Mesenchymal stem cell (in vitro differentiated cells and primary cell): ENCODE measurements at regions not wholly inside any gene's neighbourhood (a gene's known extent, or its start where the extent isn't known, plus 50 kb on each side); places are given as distances from the start of the nearest gene placed in this dataset.
"Not testable (repeated sequence)": the region's sequence is repeated elsewhere in the genome, so short reads cannot be mapped to it uniquely, and the experiment has no call there.

ENCODE experiments used
- DNase-seq: peaks from one replicate; pipeline ENCODE4 v3.0.0-alpha.2; 2013
- H2AFZ ChIP-seq: one replicate; pipeline ENCODE4 v1.6.1; 2013; ENCODE audit warnings: low read depth, mild to moderate bottlenecking, control low read depth, inconsistent platforms, low read length, moderate library complexity
- H2AK5ac ChIP-seq: 2 replicates; pipeline ENCODE4 v1.6.1; 2013; ENCODE audit warnings: low read length, moderate library complexity, mild to moderate bottlenecking, inconsistent platforms; ENCODE audit not compliant: severe bottlenecking
- H2BK120ac ChIP-seq: one replicate; pipeline ENCODE4 v1.6.1; 2013; ENCODE audit warnings: low read depth, mild to moderate bottlenecking, inconsistent platforms, low read length, moderate library complexity
- H2BK12ac ChIP-seq, 2 experiments: one replicate each; pipeline ENCODE4 v1.6.1; 2013; ENCODE audit warnings: inconsistent platforms in 2 of 2, low read length in 2 of 2, mild to moderate bottlenecking in 2 of 2, moderate library complexity in 2 of 2, control low read depth in 1 of 2
- H2BK15ac ChIP-seq: one replicate; pipeline ENCODE4 v1.6.1; 2013; ENCODE audit warnings: mild to moderate bottlenecking, low read depth, inconsistent platforms; ENCODE audit not compliant: poor library complexity, severe bottlenecking
- H2BK5ac ChIP-seq: 2 replicates; pipeline ENCODE4 v1.6.1; 2013; ENCODE audit warnings: low read depth, mild to moderate bottlenecking, low read length, control low read depth, inconsistent platforms; ENCODE audit not compliant: poor library complexity, severe bottlenecking
- H3K14ac ChIP-seq, 2 experiments: one replicate each; pipeline ENCODE4 v1.6.1; 2013; ENCODE audit warnings: inconsistent platforms in 2 of 2, low read length in 2 of 2, control low read depth in 1 of 2, mild to moderate bottlenecking in 1 of 2, moderate library complexity in 1 of 2
- H3K18ac ChIP-seq, 2 experiments: one replicate each; pipeline ENCODE4 v1.6.1; 2013; ENCODE audit warnings: inconsistent platforms in 2 of 2, low read length in 2 of 2, control low read depth in 1 of 2, low read depth in 1 of 2, mild to moderate bottlenecking in 1 of 2
- H3K23ac ChIP-seq, 2 experiments: one replicate each; pipeline ENCODE4 v1.6.1; 2013; ENCODE audit warnings: inconsistent platforms in 2 of 2, low read length in 2 of 2, mild to moderate bottlenecking in 2 of 2, moderate library complexity in 2 of 2, control low read depth in 1 of 2
- H3K27ac ChIP-seq: 2 replicates; pipeline ENCODE4 v1.5.1; 2013; ENCODE audit warnings: mild to moderate bottlenecking, moderate library complexity, low read length, control low read depth, inconsistent platforms; ENCODE audit not compliant: poor library complexity, severe bottlenecking
- H3K27me3 ChIP-seq, 2 experiments: 2 replicates each; pipeline versions ENCODE4 v1.6.1 to v1.7.0; 2013; ENCODE audit warnings: low read length in 2 of 2, mild to moderate bottlenecking in 2 of 2, moderate library complexity in 2 of 2, control low read depth in 1 of 2, inconsistent platforms in 1 of 2; ENCODE audit not compliant: control insufficient read depth in 1 of 2, insufficient read depth in 1 of 2
- H3K36me3 ChIP-seq, 2 experiments: 2 replicates each; pipeline versions ENCODE4 v1.6.1 to v1.7.0; 2013; ENCODE audit warnings: low read length in 2 of 2, control low read depth in 1 of 2, inconsistent platforms in 1 of 2, low read depth in 1 of 2, mild to moderate bottlenecking in 1 of 2; ENCODE audit not compliant: insufficient read depth in 2 of 2, control insufficient read depth in 1 of 2
- H3K4ac ChIP-seq, 2 experiments: one replicate each; pipeline ENCODE4 v1.6.1; 2013; ENCODE audit warnings: inconsistent platforms in 2 of 2, low read length in 2 of 2, mild to moderate bottlenecking in 2 of 2, moderate library complexity in 2 of 2, control low read depth in 1 of 2, low read depth in 1 of 2
- H3K4me1 ChIP-seq: 2 replicates; pipeline ENCODE4 v1.6.1; 2013; ENCODE audit warnings: low read depth, low read length, control low read depth; ENCODE audit not compliant: control insufficient read depth, insufficient read depth
- H3K4me2 ChIP-seq: 2 replicates; pipeline ENCODE4 v1.6.1; 2013; ENCODE audit warnings: low read length, mild to moderate bottlenecking, inconsistent platforms; ENCODE audit not compliant: poor library complexity, severe bottlenecking
- H3K4me3 ChIP-seq, 2 experiments: 2 replicates each; pipeline versions ENCODE4 v1.5.1 to v1.7.0; 2013; ENCODE audit warnings: low read length in 2 of 2, mild to moderate bottlenecking in 2 of 2, control low read depth in 1 of 2, low read depth in 1 of 2; ENCODE audit not compliant: insufficient read depth in 1 of 2
- H3K79me1 ChIP-seq: replicated peaks from 2 replicates; pipeline ENCODE4 v1.6.1; 2013; ENCODE audit warnings: mild to moderate bottlenecking, control low read depth, low read length, inconsistent platforms; ENCODE audit not compliant: poor library complexity, severe bottlenecking
- H3K9ac ChIP-seq: 2 replicates; pipeline ENCODE4 v1.7.0; 2013; ENCODE audit warnings: mild to moderate bottlenecking, low read length, moderate library complexity
- H3K9me3 ChIP-seq: 2 replicates; pipeline ENCODE4 v1.7.0; 2013; ENCODE audit warnings: mild to moderate bottlenecking, low read length; ENCODE audit not compliant: control insufficient read depth
- H4K8ac ChIP-seq: one replicate; pipeline ENCODE4 v1.6.1; 2013; ENCODE audit warnings: inconsistent platforms, mild to moderate bottlenecking, low read length, moderate library complexity
- H4K91ac ChIP-seq: one replicate; pipeline ENCODE4 v1.6.1; 2013; ENCODE audit warnings: mild to moderate bottlenecking, low read length, inconsistent platforms
- WGBS: methylation state at CpG from one replicate; pipeline ENCODE4 v1.1.7; 2013; ENCODE audit warnings: mixed read lengths; 5-methylcytosine and 5-hydroxymethylcytosine counted together

- no peak overlapping the region for H3K9ac ChIP-seq
Observed at GRCh38 chr2:184197413-184197812, 400.9 kb upstream of the ZNF804A start.

GRCh38 chr2:184198791-184199190, 399.5 kb upstream of the ZNF804A start:
- H2AFZ ChIP-seq, DNase-seq, H3K27me3 ChIP-seq, H2BK5ac ChIP-seq, H3K14ac ChIP-seq, H3K79me1 ChIP-seq, H4K91ac ChIP-seq, H4K8ac ChIP-seq, H2BK120ac ChIP-seq, H3K4me3 ChIP-seq, H3K4me2 ChIP-seq, H3K9ac ChIP-seq, H3K9me3 ChIP-seq, H3K23ac ChIP-seq, H2BK15ac ChIP-seq, H3K4me1 ChIP-seq, H3K18ac ChIP-seq, H3K27ac ChIP-seq, H3K36me3 ChIP-seq, H3K4ac ChIP-seq, H2BK12ac ChIP-seq, H2AK5ac ChIP-seq: not testable (repeated sequence)
- 80% methylated on average over 5 of the region's 5 CpGs for WGBS

More at GRCh38 chr2:184197413-184197812, 400.9 kb upstream of the ZNF804A start:
- no peak overlapping the region for H3K18ac ChIP-seq
- H3K4me3 ChIP-seq = no peak overlapping the region
- DNase-seq = no peak
- H2BK120ac ChIP-seq = no peak overlapping the region
- no peak overlapping the region for H2BK12ac ChIP-seq
- H3K4ac ChIP-seq = no peak overlapping the region
- H3K79me1 ChIP-seq = no peaks in the 10 kb centered on the region
- H3K9me3 ChIP-seq = no peaks in the 10 kb centered on the region
- no peaks in the 10 kb centered on the region for H3K27me3 ChIP-seq
- H3K27ac ChIP-seq = no peak overlapping the region
- no peak overlapping the region for H2BK5ac ChIP-seq
- no peak overlapping the region for H3K23ac ChIP-seq
- H2AK5ac ChIP-seq = no peak overlapping the region
- no peaks in the 10 kb centered on the region for H3K4me1 ChIP-seq
- no peak overlapping the region for H4K8ac ChIP-seq
- H3K4me2 ChIP-seq = no peak overlapping the region
- H2BK15ac ChIP-seq = no peak overlapping the region
- H3K36me3 ChIP-seq = no peaks in the 10 kb centered on the region
- no peak overlapping the region for H2AFZ ChIP-seq
- H3K14ac ChIP-seq = no peak overlapping the region
- H4K91ac ChIP-seq = no peak overlapping the region
- 23% methylated on average over 1 of the region's 5 CpGs for WGBS

- no peak overlapping the region for H2BK12ac ChIP-seq
- no peaks in the 10 kb centered on the region for H3K79me1 ChIP-seq
- no peak overlapping the region for H3K14ac ChIP-seq
- no peak overlapping the region for H2AK5ac ChIP-seq
- DNase-seq = no peak
- H3K9me3 ChIP-seq = no peaks in the 10 kb centered on the region
- no peak overlapping the region for H3K27ac ChIP-seq
- no peak overlapping the region for H4K8ac ChIP-seq
- H3K4ac ChIP-seq = no peak overlapping the region
- H3K18ac ChIP-seq = no peak overlapping the region
- no peak overlapping the region for H3K23ac ChIP-seq
- no peak overlapping the region for H2BK5ac ChIP-seq
- 100% methylated on average over 2 of the region's 4 CpGs for WGBS
- H3K36me3 ChIP-seq = no peaks in the 10 kb centered on the region
- H3K4me2 ChIP-seq = no peak overlapping the region
- H3K4me3 ChIP-seq = no peak overlapping the region
- no peak overlapping the region for H2BK15ac ChIP-seq
- no peaks in the 10 kb centered on the region for H3K4me1 ChIP-seq
- no peak overlapping the region for H3K9ac ChIP-seq
- H4K91ac ChIP-seq = no peak overlapping the region
- no peak overlapping the region for H2BK120ac ChIP-seq
- no peaks in the 10 kb centered on the region for H3K27me3 ChIP-seq
- H2AFZ ChIP-seq = no peak overlapping the region
Observed at GRCh38 chr2:184199274-184199673, 399.1 kb upstream of the ZNF804A start.

GRCh38 chr2:184201246-184201645, 397.1 kb upstream of the ZNF804A start:
- H2BK15ac ChIP-seq = no peak overlapping the region
- no peak overlapping the region for H3K4me2 ChIP-seq
- no peaks in the 10 kb centered on the region for H3K27me3 ChIP-seq
- 100% methylated on average over 2 of the region's 2 CpGs for WGBS
- H3K18ac ChIP-seq = no peak overlapping the region
- no peaks in the 10 kb centered on the region for H3K9me3 ChIP-seq
- H2BK120ac ChIP-seq = no peak overlapping the region
- H2AFZ ChIP-seq = no peak overlapping the region
- H2AK5ac ChIP-seq = no peak overlapping the region
- no peak overlapping the region for H3K23ac ChIP-seq
- no peak overlapping the region for H3K27ac ChIP-seq
- H3K14ac ChIP-seq = no peak overlapping the region
- no peak overlapping the region for H3K4me3 ChIP-seq
- H2BK5ac ChIP-seq = peak overlapping the region; percentile 25
- no peaks in the 10 kb centered on the region for H3K79me1 ChIP-seq
- no peak overlapping the region for H3K4ac ChIP-seq
- no peaks in the 10 kb centered on the region for H3K4me1 ChIP-seq
- H3K9ac ChIP-seq = no peak overlapping the region
- no peak overlapping the region for H4K8ac ChIP-seq
- no peak overlapping the region for H2BK12ac ChIP-seq
- H4K91ac ChIP-seq = no peak overlapping the region
- no peak for DNase-seq
- no peaks in the 10 kb centered on the region for H3K36me3 ChIP-seq
